ENCODE measurements at regions not wholly inside any gene's neighbourhood (a gene's known extent, or its start where the extent isn't known, plus 50 kb on each side); places are given as distances from the start of the nearest gene placed in this dataset.

DNA sequence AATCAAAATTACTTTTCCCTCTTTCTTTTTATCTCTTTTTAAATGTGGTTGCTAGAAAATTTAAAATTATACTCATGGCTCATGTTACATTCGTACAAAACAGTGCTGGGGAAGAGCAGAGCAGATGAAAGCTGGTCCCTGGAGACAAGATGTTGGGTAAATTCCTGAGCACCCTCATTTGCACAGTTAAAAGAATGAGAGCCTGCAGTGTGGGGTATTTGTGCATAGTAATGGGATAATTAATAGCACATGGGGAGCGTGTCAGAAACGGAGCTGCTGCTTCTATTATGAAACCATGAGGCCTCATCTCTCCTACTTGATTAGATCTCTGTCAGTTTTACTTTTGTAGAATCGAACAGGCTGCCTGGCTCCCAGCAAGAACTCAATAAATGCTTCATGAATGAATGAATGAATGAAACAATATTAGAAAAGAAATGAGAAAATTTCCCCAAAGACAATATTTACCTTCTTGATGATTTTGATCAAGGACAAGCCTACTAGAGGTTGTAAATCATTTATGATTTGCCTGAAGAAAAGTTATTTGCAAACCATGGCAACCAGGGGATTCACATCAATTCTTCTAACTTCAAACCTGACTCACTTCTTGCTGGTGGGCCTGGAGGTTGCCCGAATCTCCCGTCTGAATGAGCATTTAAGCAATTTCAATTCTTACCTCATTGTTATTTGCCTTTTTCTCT lies 177.2 kb upstream of the TUT7 start:
- TF ChIP-seq, protein P1, sequence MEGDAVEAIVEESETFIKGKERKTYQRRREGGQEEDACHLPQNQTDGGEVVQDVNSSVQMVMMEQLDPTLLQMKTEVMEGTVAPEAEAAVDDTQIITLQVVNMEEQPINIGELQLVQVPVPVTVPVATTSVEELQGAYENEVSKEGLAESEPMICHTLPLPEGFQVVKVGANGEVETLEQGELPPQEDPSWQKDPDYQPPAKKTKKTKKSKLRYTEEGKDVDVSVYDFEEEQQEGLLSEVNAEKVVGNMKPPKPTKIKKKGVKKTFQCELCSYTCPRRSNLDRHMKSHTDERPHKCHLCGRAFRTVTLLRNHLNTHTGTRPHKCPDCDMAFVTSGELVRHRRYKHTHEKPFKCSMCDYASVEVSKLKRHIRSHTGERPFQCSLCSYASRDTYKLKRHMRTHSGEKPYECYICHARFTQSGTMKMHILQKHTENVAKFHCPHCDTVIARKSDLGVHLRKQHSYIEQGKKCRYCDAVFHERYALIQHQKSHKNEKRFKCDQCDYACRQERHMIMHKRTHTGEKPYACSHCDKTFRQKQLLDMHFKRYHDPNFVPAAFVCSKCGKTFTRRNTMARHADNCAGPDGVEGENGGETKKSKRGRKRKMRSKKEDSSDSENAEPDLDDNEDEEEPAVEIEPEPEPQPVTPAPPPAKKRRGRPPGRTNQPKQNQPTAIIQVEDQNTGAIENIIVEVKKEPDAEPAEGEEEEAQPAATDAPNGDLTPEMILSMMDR (IDR thresholded peaks at IDR 0.05): no peak
- TF ChIP-seq FOXJ3 (CRISPR knock-in tag; IDR thresholded peaks at IDR 0.05): no peak
- TF ChIP-seq RAD21 (IDR thresholded peaks at IDR 0.05; ENCODE audit: low read length): no peak
- TF ChIP-seq RCOR1 (IDR thresholded peaks at IDR 0.05; ENCODE audit: low read length): no peak
- no peak for TF ChIP-seq POLR2AphosphoS5 (IDR thresholded peaks at IDR 0.05; ENCODE audit: low read depth, low read length)
- no peak for TF ChIP-seq ELF1 (IDR thresholded peaks at IDR 0.05)
- no peak for TF ChIP-seq EP300 (IDR thresholded peaks at IDR 0.05; ENCODE audit: borderline replicate concordance in 1 of 2, low read depth in 1 of 2, low read length in 1 of 2)
- no peak for TF ChIP-seq RFX5 (IDR thresholded peaks at IDR 0.05; ENCODE audit: low read length)
- no peak for TF ChIP-seq YY1 (IDR thresholded peaks at IDR 0.05; ENCODE audit: low read depth)
- no peak for TF ChIP-seq EZH2phosphoT487 (IDR thresholded peaks at IDR 0.05; ENCODE audit: borderline replicate concordance, low read depth)
- no peak for TF ChIP-seq TAF1 (IDR thresholded peaks at IDR 0.05; ENCODE audit: borderline replicate concordance, low read depth, low read length)
- no peak for TF ChIP-seq GATA2 (CRISPR knock-in tag; IDR thresholded peaks at IDR 0.05)
- TF ChIP-seq, protein P2, sequence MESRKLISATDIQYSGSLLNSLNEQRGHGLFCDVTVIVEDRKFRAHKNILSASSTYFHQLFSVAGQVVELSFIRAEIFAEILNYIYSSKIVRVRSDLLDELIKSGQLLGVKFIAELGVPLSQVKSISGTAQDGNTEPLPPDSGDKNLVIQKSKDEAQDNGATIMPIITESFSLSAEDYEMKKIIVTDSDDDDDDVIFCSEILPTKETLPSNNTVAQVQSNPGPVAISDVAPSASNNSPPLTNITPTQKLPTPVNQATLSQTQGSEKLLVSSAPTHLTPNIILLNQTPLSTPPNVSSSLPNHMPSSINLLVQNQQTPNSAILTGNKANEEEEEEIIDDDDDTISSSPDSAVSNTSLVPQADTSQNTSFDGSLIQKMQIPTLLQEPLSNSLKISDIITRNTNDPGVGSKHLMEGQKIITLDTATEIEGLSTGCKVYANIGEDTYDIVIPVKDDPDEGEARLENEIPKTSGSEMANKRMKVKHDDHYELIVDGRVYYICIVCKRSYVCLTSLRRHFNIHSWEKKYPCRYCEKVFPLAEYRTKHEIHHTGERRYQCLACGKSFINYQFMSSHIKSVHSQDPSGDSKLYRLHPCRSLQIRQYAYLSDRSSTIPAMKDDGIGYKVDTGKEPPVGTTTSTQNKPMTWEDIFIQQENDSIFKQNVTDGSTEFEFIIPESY (IDR thresholded peaks at IDR 0.05; ENCODE audit: borderline replicate concordance, low read depth): no peak
- TF ChIP-seq MXI1 (IDR thresholded peaks at IDR 0.05; ENCODE audit: low read depth, low read length): no peak

Measured in SK-N-SH (cell line).